Neural progenitor cell (in vitro differentiated cells): ENCODE measurements at regions not wholly inside any gene's neighbourhood (a gene's known extent, or its start where the extent isn't known, plus 50 kb on each side); places are given as distances from the start of the nearest gene placed in this dataset.

Source experiments
- CTCF ChIP-seq: fragments of 200-600 bp; sonication (generic); IDR thresholded peaks from 2 replicates; pipeline ENCODE4 v1.5.1; 2017; ENCODE audit warnings: antibody characterized with exemption, mild to moderate bottlenecking
- EZH2 ChIP-seq: fragments of 200-600 bp; sonication (generic); IDR thresholded peaks from 2 replicates; pipeline ENCODE4 v1.6.1; 2017; ENCODE audit warnings: antibody characterized with exemption, mild to moderate bottlenecking, moderate library complexity
- EZH2phosphoT487 ChIP-seq: fragments of 200-600 bp; sonication (generic); IDR thresholded peaks from 2 replicates; pipeline ENCODE4 v1.6.1; 2017; ENCODE audit warnings: antibody characterized with exemption

- TF ChIP-seq CTCF (no peak), EZH2 (no peak), EZH2phosphoT487 (no peak)
These were observed 202.9 kb downstream of the SLC4A3 start for GRCh38 chr2:219830353-219830738.
